ENCODE measurements at regions not wholly inside any gene's neighbourhood (a gene's known extent, or its start where the extent isn't known, plus 50 kb on each side); places are given as distances from the start of the nearest gene placed in this dataset.
"Not testable (repeated sequence)": the region's sequence is repeated elsewhere in the genome, so short reads cannot be mapped to it uniquely, and the experiment has no call there.

DNA sequence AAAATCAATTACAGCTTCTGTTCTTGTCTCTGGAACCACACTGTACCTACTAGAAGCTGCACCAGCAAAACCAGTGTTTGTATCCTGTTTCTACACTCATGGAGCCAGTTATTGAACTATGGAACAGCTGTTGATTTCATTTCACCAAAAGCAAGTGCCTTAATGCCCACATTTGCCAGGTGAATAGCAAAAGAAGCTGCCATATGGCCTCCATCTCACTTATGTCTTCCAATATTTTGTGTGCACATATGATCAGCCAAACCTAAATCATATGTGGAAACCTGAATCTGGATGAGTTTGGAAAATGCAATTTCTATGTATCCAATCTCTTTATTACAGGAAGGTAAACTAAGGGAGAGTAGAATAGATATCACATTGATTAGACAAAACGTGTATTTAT is 415.8 kb upstream of the GRID2 start:
- H3K9ac ChIP-seq (ENCODE audit: low read depth, low read length, poor library complexity): no peak overlapping the region
- no peak overlapping the region for H4K91ac ChIP-seq (ENCODE audit: low read depth, low read length, poor library complexity)
- H3K4me2 ChIP-seq (ENCODE audit: insufficient read depth, low read length, poor library complexity, severe bottlenecking): no peak overlapping the region
- H3K36me3 ChIP-seq (replicated peaks in 1 of 2; ENCODE audit: control insufficient read depth in 2 of 2, insufficient read depth in 2 of 2, low read length in 2 of 2): no peaks in the 10 kb centered on the region
- no peak overlapping the region for H2BK12ac ChIP-seq (ENCODE audit: low read length)
- no peak overlapping the region for H3K23ac ChIP-seq (ENCODE audit: low read depth, low read length, poor library complexity)
- H4K8ac ChIP-seq (ENCODE audit: low read depth, low read length): no peak overlapping the region
- no peak overlapping the region for H2AK5ac ChIP-seq (ENCODE audit: low read depth, low read length)
- H3K4me3 ChIP-seq (ENCODE audit: low read length in 2 of 2): no peak overlapping the region
- no peak for DNase-seq (ENCODE audit: low spot score)
- no peak overlapping the region for H2BK15ac ChIP-seq (ENCODE audit: low read length)
- no peak overlapping the region for H2BK120ac ChIP-seq (ENCODE audit: low read depth, low read length)
- no peaks in the 10 kb centered on the region for H3K27me3 ChIP-seq (ENCODE audit: control insufficient read depth in 3 of 3, insufficient read depth in 3 of 3, low read depth in 1 of 3, low read length in 3 of 3)
- no peak overlapping the region for H3K18ac ChIP-seq (ENCODE audit: low read length)
- H3K27ac ChIP-seq (replicated peaks; ENCODE audit: low read length): no peak overlapping the region
- no peaks in the 10 kb centered on the region for H3K4me1 ChIP-seq (ENCODE audit: control insufficient read depth in 2 of 2, insufficient read depth in 1 of 2, low read depth in 1 of 2, low read length in 2 of 2)
- H3K14ac ChIP-seq (ENCODE audit: low read length): no peak overlapping the region
- WGBS, 2 donors (ENCODE audit: extremely low coverage in 2 of 2, insufficient read length in 2 of 2, insufficient replicate concordance in 1 of 2): 100% methylated on average over 1 of the region's 1 CpG; no CpG with 5 or more reads in 1 of the 2 donors
- H2AFZ ChIP-seq (ENCODE audit: low read length): no peak overlapping the region
- no peak overlapping the region for H2BK5ac ChIP-seq (ENCODE audit: low read length)
- H3K4ac ChIP-seq (ENCODE audit: low read length): no peak overlapping the region
- H3K79me1 ChIP-seq (ENCODE audit: low read depth, low read length): no peaks in the 10 kb centered on the region
- H3K9me3 ChIP-seq (replicated peaks in 1 of 2; ENCODE audit: control insufficient read depth in 2 of 2, insufficient read depth in 1 of 2, low read depth in 1 of 2, low read length in 2 of 2): no peaks in the 10 kb centered on the region

GRCh38 chr4:91891217-91891616 is 412.5 kb upstream of the GRID2 start:
- H3K9me3 ChIP-seq (replicated peaks in 1 of 2; ENCODE audit: control insufficient read depth in 2 of 2, insufficient read depth in 1 of 2, low read depth in 1 of 2, low read length in 2 of 2); H3K14ac ChIP-seq (ENCODE audit: low read length); H4K91ac ChIP-seq (ENCODE audit: low read depth, low read length, poor library complexity); H3K4ac ChIP-seq (ENCODE audit: low read length); H3K27me3 ChIP-seq (ENCODE audit: control insufficient read depth in 3 of 3, insufficient read depth in 3 of 3, low read depth in 1 of 3, low read length in 3 of 3); H3K4me3 ChIP-seq (ENCODE audit: low read length in 2 of 2); H3K36me3 ChIP-seq (replicated peaks in 1 of 2; ENCODE audit: control insufficient read depth in 2 of 2, insufficient read depth in 2 of 2, low read length in 2 of 2); H4K8ac ChIP-seq (ENCODE audit: low read depth, low read length); H3K23ac ChIP-seq (ENCODE audit: low read depth, low read length, poor library complexity); H3K27ac ChIP-seq (replicated peaks; ENCODE audit: low read length); H3K18ac ChIP-seq (ENCODE audit: low read length); DNase-seq (ENCODE audit: low spot score); H2BK5ac ChIP-seq (ENCODE audit: low read length); H2AFZ ChIP-seq (ENCODE audit: low read length); H3K4me1 ChIP-seq (ENCODE audit: control insufficient read depth in 2 of 2, insufficient read depth in 1 of 2, low read depth in 1 of 2, low read length in 2 of 2); H3K9ac ChIP-seq (ENCODE audit: low read depth, low read length, poor library complexity); H3K79me1 ChIP-seq (ENCODE audit: low read depth, low read length); H2BK12ac ChIP-seq (ENCODE audit: low read length); H2AK5ac ChIP-seq (ENCODE audit: low read depth, low read length); H3K4me2 ChIP-seq (ENCODE audit: insufficient read depth, low read length, poor library complexity, severe bottlenecking); H2BK15ac ChIP-seq (ENCODE audit: low read length); H2BK120ac ChIP-seq (ENCODE audit: low read depth, low read length): not testable (repeated sequence)
- no CpG with 5 or more reads among the region's 5 CpGs for WGBS, 2 donors (ENCODE audit: extremely low coverage in 2 of 2, insufficient read length in 2 of 2, insufficient replicate concordance in 1 of 2)

DNA sequence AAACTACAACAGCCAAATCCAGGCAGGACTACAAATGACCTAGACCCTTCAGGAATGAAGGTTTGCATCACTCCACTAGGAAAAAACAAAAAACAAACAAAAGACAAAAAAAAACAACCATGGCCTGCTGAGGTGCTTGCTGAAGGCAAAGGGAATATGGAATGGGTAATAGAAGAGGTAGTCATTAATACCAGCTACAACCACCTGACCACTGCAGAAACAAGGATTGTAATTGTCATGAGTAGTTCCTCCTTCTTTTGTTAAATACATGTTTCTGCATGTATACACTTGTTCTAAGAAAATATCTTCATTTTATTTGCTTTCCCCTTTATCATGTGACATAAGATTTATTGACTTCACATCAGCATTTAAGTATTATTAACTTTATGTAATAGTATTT is 409.8 kb upstream of the GRID2 start:
- DNase-seq (ENCODE audit: low spot score): no peak
- H2AK5ac ChIP-seq (ENCODE audit: low read depth, low read length): no peak overlapping the region
- H3K27me3 ChIP-seq (ENCODE audit: control insufficient read depth in 3 of 3, insufficient read depth in 3 of 3, low read depth in 1 of 3, low read length in 3 of 3): no peaks in the 10 kb centered on the region
- no peak overlapping the region for H3K14ac ChIP-seq (ENCODE audit: low read length)
- H2BK120ac ChIP-seq (ENCODE audit: low read depth, low read length): no peak overlapping the region
- H3K4ac ChIP-seq (ENCODE audit: low read length): no peak overlapping the region
- no peak overlapping the region for H2BK5ac ChIP-seq (ENCODE audit: low read length)
- no peak overlapping the region for H3K4me3 ChIP-seq (ENCODE audit: low read length in 2 of 2)
- no peaks in the 10 kb centered on the region for H3K9me3 ChIP-seq (replicated peaks in 1 of 2; ENCODE audit: control insufficient read depth in 2 of 2, insufficient read depth in 1 of 2, low read depth in 1 of 2, low read length in 2 of 2)
- H3K4me1 ChIP-seq (ENCODE audit: control insufficient read depth in 2 of 2, insufficient read depth in 1 of 2, low read depth in 1 of 2, low read length in 2 of 2): no peaks in the 10 kb centered on the region
- H3K79me1 ChIP-seq (ENCODE audit: low read depth, low read length): no peaks in the 10 kb centered on the region
- no peak overlapping the region for H3K18ac ChIP-seq (ENCODE audit: low read length)
- no peaks in the 10 kb centered on the region for H3K36me3 ChIP-seq (replicated peaks in 1 of 2; ENCODE audit: control insufficient read depth in 2 of 2, insufficient read depth in 2 of 2, low read length in 2 of 2)
- H3K4me2 ChIP-seq (ENCODE audit: insufficient read depth, low read length, poor library complexity, severe bottlenecking): no peak overlapping the region
- no peak overlapping the region for H3K9ac ChIP-seq (ENCODE audit: low read depth, low read length, poor library complexity)
- H4K91ac ChIP-seq (ENCODE audit: low read depth, low read length, poor library complexity): no peak overlapping the region
- H3K27ac ChIP-seq (replicated peaks; ENCODE audit: low read length): no peak overlapping the region
- H2BK15ac ChIP-seq (ENCODE audit: low read length): no peak overlapping the region
- no peak overlapping the region for H3K23ac ChIP-seq (ENCODE audit: low read depth, low read length, poor library complexity)
- H2BK12ac ChIP-seq (ENCODE audit: low read length): no peak overlapping the region
- H4K8ac ChIP-seq (ENCODE audit: low read depth, low read length): no peak overlapping the region
- H2AFZ ChIP-seq (ENCODE audit: low read length): no peak overlapping the region

DNA sequence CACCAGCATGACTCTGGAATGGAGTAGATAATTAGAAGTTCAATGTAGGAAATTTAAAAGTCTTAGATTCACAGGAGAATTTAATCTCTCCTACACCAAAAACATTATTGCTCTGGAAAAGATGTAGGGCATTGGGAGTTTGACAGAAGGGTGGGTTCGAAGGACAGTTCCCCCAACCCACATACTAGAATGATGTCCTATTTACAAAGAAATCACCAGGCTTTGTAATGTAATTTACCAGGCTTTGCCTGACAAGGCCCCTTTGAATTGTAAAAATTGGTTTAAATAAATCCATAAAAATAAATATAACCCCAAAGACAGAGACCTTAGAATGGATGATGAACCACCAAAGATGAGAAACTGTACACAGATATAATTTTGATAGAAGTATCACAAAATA is 399.2 kb upstream of the GRID2 start:
- H3K79me1 ChIP-seq (ENCODE audit: low read depth, low read length): no peaks in the 10 kb centered on the region
- no peak for DNase-seq (ENCODE audit: low spot score)
- H3K23ac ChIP-seq (ENCODE audit: low read depth, low read length, poor library complexity): no peak overlapping the region
- no peaks in the 10 kb centered on the region for H3K9me3 ChIP-seq (replicated peaks in 1 of 2; ENCODE audit: control insufficient read depth in 2 of 2, insufficient read depth in 1 of 2, low read depth in 1 of 2, low read length in 2 of 2)
- H3K27me3 ChIP-seq (ENCODE audit: control insufficient read depth in 3 of 3, insufficient read depth in 3 of 3, low read depth in 1 of 3, low read length in 3 of 3): no peaks in the 10 kb centered on the region
- no peak overlapping the region for H2BK120ac ChIP-seq (ENCODE audit: low read depth, low read length)
- H3K27ac ChIP-seq (replicated peaks; ENCODE audit: low read length): no peak overlapping the region
- no peak overlapping the region for H3K18ac ChIP-seq (ENCODE audit: low read length)
- no peak overlapping the region for H2AK5ac ChIP-seq (ENCODE audit: low read depth, low read length)
- no peak overlapping the region for H3K9ac ChIP-seq (ENCODE audit: low read depth, low read length, poor library complexity)
- no peak overlapping the region for H2BK15ac ChIP-seq (ENCODE audit: low read length)
- no peak overlapping the region for H4K8ac ChIP-seq (ENCODE audit: low read depth, low read length)
- H2BK12ac ChIP-seq (ENCODE audit: low read length): no peak overlapping the region
- no peak overlapping the region for H3K14ac ChIP-seq (ENCODE audit: low read length)
- H2AFZ ChIP-seq (ENCODE audit: low read length): no peak overlapping the region
- H3K4me3 ChIP-seq (ENCODE audit: low read length in 2 of 2): no peak overlapping the region
- no peak overlapping the region for H3K4ac ChIP-seq (ENCODE audit: low read length)
- no CpG with 5 or more reads among the region's 1 CpG for WGBS, 2 donors (ENCODE audit: extremely low coverage in 2 of 2, insufficient read length in 2 of 2, insufficient replicate concordance in 1 of 2)
- no peak overlapping the region for H4K91ac ChIP-seq (ENCODE audit: low read depth, low read length, poor library complexity)
- H3K36me3 ChIP-seq (replicated peaks in 1 of 2; ENCODE audit: control insufficient read depth in 2 of 2, insufficient read depth in 2 of 2, low read length in 2 of 2): no peaks in the 10 kb centered on the region
- H3K4me1 ChIP-seq (ENCODE audit: control insufficient read depth in 2 of 2, insufficient read depth in 1 of 2, low read depth in 1 of 2, low read length in 2 of 2): peaks cover 0 to 2% of the 10 kb centered on the region in 2 donors
- H3K4me2 ChIP-seq (ENCODE audit: insufficient read depth, low read length, poor library complexity, severe bottlenecking): no peak overlapping the region
- H2BK5ac ChIP-seq (ENCODE audit: low read length): no peak overlapping the region

Measured in neuronal stem cell (in vitro differentiated cells).